ENCODE measurements at regions not wholly inside any gene's neighbourhood (a gene's known extent, or its start where the extent isn't known, plus 50 kb on each side); places are given as distances from the start of the nearest gene placed in this dataset.
"Not testable (repeated sequence)": the region's sequence is repeated elsewhere in the genome, so short reads cannot be mapped to it uniquely, and the experiment has no call there.

DNA sequence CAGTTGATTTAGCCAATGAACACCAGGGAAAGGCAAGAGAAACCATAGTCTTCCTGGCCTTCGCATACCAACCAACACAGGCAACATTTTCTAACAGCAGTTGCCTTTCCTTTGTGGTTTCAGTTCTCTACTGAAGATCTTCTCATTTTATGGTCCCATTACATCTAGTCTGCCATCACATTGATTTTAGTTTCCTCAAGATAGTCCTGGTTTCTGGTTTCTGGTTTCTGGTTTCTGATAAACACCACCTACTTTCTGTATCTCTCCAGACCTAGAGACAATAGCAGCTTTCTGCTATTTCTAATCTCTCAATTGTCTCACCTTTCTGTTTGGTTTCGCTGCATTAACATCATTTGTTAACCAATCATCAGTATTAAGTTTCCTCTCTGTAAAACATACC, 646.3 kb upstream of the SPANXN1 start:
- Histone ChIP-seq H3K27me3 (ENCODE audit: insufficient read depth in 3 of 3, low read length in 2 of 3) (no peaks in the 10 kb centered on the region), H3K27ac (no peak overlapping the region), H3K4me3 (no peak overlapping the region), H3K9me3 (no peaks in the 10 kb centered on the region), H3K36me3 (ENCODE audit: insufficient read depth in 1 of 2, low read depth in 1 of 2) (no peaks in the 10 kb centered on the region), H3K4me1 (no peaks in the 10 kb centered on the region)
- no peak for DNase-seq
- intact Hi-C loops (cut with DNase I) = no loop called here
- TF ChIP-seq, protein P1, sequence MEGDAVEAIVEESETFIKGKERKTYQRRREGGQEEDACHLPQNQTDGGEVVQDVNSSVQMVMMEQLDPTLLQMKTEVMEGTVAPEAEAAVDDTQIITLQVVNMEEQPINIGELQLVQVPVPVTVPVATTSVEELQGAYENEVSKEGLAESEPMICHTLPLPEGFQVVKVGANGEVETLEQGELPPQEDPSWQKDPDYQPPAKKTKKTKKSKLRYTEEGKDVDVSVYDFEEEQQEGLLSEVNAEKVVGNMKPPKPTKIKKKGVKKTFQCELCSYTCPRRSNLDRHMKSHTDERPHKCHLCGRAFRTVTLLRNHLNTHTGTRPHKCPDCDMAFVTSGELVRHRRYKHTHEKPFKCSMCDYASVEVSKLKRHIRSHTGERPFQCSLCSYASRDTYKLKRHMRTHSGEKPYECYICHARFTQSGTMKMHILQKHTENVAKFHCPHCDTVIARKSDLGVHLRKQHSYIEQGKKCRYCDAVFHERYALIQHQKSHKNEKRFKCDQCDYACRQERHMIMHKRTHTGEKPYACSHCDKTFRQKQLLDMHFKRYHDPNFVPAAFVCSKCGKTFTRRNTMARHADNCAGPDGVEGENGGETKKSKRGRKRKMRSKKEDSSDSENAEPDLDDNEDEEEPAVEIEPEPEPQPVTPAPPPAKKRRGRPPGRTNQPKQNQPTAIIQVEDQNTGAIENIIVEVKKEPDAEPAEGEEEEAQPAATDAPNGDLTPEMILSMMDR (IDR thresholded peaks at IDR 0.05) = no peak
- ATAC-seq = no peak
- 64 to 84% (median 70%) methylated on average over 2 of the region's 2 CpGs for WGBS, 3 donors

DNA sequence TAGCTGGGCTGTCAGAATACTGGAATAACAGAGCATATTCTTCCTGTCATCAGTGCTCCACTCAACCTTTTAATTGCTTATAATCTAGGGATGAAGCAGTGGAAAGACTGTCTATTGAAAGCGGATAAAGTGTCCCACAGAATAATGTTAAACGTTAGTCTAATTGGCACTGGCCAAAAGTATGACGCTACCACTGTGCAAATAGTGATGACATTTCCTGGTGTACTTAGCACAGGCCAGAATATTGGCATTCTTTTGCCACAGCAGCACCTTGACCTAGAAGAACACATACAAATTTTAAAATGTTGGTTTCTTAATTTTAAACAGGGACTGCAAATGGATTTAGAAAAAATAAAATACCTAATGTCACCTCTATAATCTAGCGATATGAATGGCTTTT, 635.2 kb upstream of the SPANXN1 start:
- DNase-seq (no peak), ATAC-seq (no peak)
- Histone ChIP-seq H3K9me3 (no peaks in the 10 kb centered on the region), H3K4me1 (no peaks in the 10 kb centered on the region), H3K36me3 (ENCODE audit: insufficient read depth in 1 of 2, low read depth in 1 of 2) (no peaks in the 10 kb centered on the region), H3K4me3 (no peak overlapping the region), H3K27ac (no peak overlapping the region), H3K27me3 (ENCODE audit: insufficient read depth in 3 of 3, low read length in 2 of 3) (no peaks in the 10 kb centered on the region)
- 69 to 72% (median 69%) methylated on average over 4 of the region's 4 CpGs for WGBS, 3 donors
- TF ChIP-seq, protein P1 (IDR thresholded peaks at IDR 0.05) = no peak
- intact Hi-C loops (cut with DNase I) = no loop called here

DNA sequence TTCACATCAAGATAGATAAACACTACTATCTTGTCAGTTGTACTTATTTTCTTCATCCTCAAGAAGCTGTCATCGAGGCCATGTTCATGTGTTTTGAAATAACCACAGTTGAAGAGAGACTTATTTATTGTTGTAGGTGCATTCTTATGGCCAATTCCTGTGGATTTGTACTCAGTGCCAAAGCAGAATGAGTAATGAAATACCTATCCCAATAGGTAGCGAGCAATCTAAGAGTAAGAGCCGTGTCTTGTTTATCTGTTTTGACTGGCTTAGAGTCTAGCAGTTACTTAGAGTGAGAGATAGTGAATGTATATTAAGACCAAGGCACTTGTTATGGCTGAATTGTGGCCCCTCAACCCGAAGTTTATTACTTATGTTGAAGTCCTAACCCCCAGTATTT, 631.0 kb upstream of the SPANXN1 start:
- intact Hi-C loops (cut with DNase I) = no loop called here
- H3K4me1 ChIP-seq = no peaks in the 10 kb centered on the region
- ATAC-seq = no peak
- H3K27ac ChIP-seq = no peak overlapping the region
- no peak overlapping the region for H3K4me3 ChIP-seq
- H3K27me3 ChIP-seq (ENCODE audit: insufficient read depth in 3 of 3, low read length in 2 of 3) = no peaks in the 10 kb centered on the region
- TF ChIP-seq, protein P1 (IDR thresholded peaks at IDR 0.05) = no peak
- H3K9me3 ChIP-seq = no peaks in the 10 kb centered on the region
- DNase-seq = no peak
- WGBS, 3 donors = 49 to 63% (median 62%) methylated on average over 4 of the region's 4 CpGs
- no peaks in the 10 kb centered on the region for H3K36me3 ChIP-seq (ENCODE audit: insufficient read depth in 1 of 2, low read depth in 1 of 2)

DNA sequence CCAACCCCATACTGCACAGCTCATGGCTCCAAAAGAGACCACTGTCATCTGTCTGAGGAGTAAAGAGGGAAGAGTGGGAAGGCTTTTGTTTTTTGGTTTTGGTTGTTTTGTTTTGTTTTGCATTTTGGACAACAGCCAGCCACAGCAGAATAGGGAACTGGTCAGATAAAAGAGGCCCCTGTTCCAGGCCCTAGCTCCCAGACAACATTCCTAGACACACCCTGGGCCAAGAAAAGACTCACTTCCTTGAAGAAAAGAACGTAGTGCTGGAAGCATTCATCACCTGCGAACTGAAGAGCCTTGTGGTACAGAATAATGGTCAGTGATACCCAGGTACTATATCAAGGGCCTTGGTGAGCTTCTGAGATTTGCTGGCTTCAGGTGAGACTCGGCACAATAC, 619.4 kb upstream of the SPANXN1 start:
- H3K27ac ChIP-seq = no peak overlapping the region
- no peaks in the 10 kb centered on the region for H3K36me3 ChIP-seq (ENCODE audit: insufficient read depth in 1 of 2, low read depth in 1 of 2)
- intact Hi-C loops (cut with DNase I) = no loop called here
- DNase-seq (no peak), ATAC-seq (no peak)
- no peaks in the 10 kb centered on the region for H3K9me3 ChIP-seq
- H3K4me1 ChIP-seq = no peaks in the 10 kb centered on the region
- WGBS, 3 donors = 57 to 74% (median 69%) methylated on average over 3 of the region's 3 CpGs
- no peak overlapping the region for H3K4me3 ChIP-seq
- no peaks in the 10 kb centered on the region for H3K27me3 ChIP-seq (ENCODE audit: insufficient read depth in 3 of 3, low read length in 2 of 3)
- TF ChIP-seq, protein P1 (IDR thresholded peaks at IDR 0.05) = no peak

DNA sequence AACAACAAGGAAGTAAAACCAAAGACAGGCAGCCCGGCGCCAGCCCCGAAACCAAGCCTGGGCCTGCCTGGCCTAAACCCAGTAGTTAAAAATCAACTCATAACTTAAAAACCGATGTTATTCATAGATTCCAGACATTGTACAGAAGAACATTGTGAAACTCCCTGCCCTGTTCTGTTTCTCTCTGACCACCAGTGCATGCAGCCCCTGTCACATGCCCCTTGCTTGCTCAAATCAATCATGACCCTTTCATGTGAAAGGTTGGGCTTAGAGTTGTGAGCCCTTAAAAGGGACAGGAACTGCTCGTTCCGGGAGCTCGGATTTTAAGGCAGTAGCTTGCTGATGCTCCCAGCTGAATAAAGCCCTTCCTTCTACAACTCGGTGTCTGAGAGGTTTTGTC, 612.9 kb upstream of the SPANXN1 start:
- H3K36me3 ChIP-seq (ENCODE audit: insufficient read depth in 1 of 2, low read depth in 1 of 2); H3K4me3 ChIP-seq; H3K27me3 ChIP-seq (ENCODE audit: insufficient read depth in 3 of 3, low read length in 2 of 3); DNase-seq; H3K9me3 ChIP-seq; intact Hi-C loops (cut with DNase I); H3K27ac ChIP-seq; ATAC-seq; H3K4me1 ChIP-seq: not testable (repeated sequence)
- 82 to 86% (median 82%) methylated on average over 7 to 8 of the region's 8 CpGs for WGBS, 3 donors

Measured in psoas muscle (tissue), 7 donors.